ENCODE measurements at regions not wholly inside any gene's neighbourhood (a gene's known extent, or its start where the extent isn't known, plus 50 kb on each side); places are given as distances from the start of the nearest gene placed in this dataset.

GRCh38 chr11:106464728-106465127, 387.3 kb downstream of the AASDHPPT start:
- no peak for DNase-seq

DNA sequence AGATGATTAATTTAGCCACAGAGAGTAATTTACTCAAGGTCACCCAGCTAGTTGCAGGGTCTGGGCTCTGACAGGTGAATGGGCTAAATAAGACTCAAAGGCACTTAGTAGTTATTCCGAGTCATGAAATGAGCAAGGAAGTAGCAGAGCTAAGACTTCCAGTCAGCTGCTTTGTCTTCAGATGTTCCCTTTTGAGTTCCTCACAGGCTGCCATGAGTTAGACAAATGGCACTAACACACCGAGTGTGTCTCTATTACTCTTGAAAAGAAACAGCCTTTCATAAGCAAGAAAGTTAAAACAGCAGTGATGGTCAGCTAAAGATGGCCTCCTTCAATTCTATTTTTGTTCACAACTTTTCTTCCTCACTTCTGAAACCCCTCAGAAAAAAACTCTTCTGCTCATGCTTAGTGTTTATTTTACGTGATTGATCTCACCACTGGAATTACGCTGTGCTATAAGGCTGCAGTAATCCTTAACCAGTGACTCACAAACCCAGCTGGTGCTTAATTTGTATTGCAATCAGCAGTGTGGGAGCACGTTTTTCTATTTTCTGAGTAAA, 389.1 kb downstream of the AASDHPPT start:
- DNase-seq = peak; percentile 37

- DNase-seq = no peak
These were observed 390.0 kb downstream of the AASDHPPT start for GRCh38 chr11:106467501-106467900.

DNA sequence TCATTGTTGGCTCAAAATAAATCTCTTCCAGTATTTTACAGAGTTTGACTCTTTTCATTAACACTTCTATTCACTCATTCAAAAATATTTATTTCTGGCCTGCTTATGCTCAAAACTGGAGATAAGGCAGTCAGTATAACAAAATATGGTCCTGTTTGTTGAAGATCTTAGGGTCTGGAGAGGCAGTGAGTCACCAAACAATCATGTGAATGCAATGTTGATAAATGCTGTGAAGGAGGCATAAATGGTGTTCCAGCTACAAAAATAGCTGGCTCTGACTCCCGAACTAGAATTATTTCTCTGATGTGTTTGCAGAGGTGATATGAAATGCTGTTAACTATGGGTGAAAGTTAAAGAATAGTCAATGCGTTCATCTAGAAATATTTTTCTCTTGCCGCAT, 390.6 kb downstream of the AASDHPPT start:
- peak; percentile 27 for DNase-seq

DNA sequence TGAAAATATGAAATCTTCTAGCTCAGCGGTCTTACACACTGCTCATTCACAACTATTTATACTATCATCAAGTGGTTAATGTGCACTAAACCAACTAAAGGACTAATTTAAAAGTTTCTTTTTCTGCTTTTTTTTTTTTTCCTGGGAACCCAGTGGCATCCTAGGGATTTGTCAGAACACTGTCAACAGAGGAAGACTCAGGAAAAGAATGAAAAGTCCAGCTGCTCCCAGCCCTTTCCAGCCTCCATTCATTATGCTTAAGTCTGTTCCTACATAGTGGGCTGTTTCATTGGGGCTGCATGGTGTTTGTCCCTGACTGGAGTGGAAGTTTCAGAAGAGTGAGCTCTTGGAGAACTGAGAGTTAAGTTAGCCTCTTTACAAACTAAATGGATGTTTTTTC, 391.1 kb downstream of the AASDHPPT start:
- DNase-seq = no peak

GRCh38 chr11:106470230-106470629, 392.8 kb downstream of the AASDHPPT start:
- DNase-seq = no peak

DNA sequence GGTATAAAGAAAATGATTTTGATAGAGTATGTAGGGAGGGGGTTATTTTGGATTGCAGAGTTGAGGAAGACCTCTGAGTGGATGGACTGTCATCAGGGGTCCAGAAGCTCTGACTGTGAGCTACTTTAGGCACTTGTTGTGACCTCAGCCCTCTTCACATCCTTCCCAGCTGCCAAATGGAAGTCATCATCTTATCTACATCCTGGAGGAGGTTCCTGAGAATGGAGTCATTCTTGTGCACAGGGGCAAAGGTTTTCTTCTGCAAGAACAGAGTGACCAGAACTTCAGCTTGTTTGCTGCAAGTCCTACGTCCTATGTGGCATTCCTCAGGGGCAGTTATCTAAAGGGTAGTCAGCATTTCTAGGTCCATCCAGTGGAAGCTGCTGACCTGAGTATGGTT, 393.8 kb downstream of the AASDHPPT start:
- peak; percentile 92 for DNase-seq

- peak; percentile 86 for DNase-seq
These were observed 395.7 kb downstream of the AASDHPPT start for GRCh38 chr11:106473089-106473722.

- DNase-seq = no peak
These were observed 396.8 kb downstream of the AASDHPPT start for GRCh38 chr11:106474274-106474673.

DNA sequence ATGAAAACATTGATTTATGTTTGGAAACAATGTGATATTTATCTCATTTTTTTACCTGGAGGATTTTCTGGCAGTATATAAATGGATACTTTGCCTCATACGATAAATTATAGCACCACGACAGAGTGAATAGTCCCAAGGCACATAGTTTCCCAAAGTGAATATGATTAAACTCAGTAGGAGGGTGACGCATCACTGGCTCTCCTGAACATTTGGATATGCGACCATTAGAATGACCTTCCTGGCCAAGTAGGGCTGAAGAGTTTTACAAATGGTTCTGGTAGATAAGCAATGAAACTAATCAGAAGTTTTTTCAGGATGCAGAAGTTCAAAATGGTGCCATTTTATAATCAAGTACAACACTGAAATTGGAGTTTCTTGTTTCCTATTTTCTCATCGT, 397.7 kb downstream of the AASDHPPT start:
- DNase-seq = no peak

GRCh38 chr11:106477776-106478175, 400.3 kb downstream of the AASDHPPT start:
- DNase-seq = no peak

- no peak for DNase-seq
These were observed 402.2 kb downstream of the AASDHPPT start for GRCh38 chr11:106479646-106480045.

- no peak for DNase-seq
These were observed 403.2 kb downstream of the AASDHPPT start for GRCh38 chr11:106480581-106481190.

GRCh38 chr11:106482917-106483785, 405.7 kb downstream of the AASDHPPT start:
- peak; percentile 77 for DNase-seq

DNA sequence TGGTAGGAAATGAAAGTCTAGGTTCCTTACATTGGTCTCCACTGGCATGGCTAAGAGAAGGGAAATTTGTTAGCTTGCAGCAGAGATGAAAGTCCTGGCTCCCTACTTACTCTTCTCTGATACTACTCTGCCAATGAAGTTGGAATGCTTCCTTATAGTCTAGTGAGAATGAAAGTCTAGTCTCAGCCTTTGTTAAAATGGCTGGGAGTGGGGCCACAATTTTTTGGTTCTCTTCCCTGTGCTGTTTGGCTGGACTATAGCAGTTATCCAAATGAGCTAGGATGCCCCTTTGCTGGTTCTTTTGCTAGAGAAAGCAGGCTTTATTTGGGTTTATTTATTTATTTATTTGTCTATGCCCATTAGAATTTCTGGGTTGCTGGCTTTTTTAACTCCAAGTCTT, 414.3 kb downstream of the AASDHPPT start:
- DNase-seq = no peak

GRCh38 chr11:106493751-106494150, 416.3 kb downstream of the AASDHPPT start:
- no peak for DNase-seq

GRCh38 chr11:106495046-106495445, 417.6 kb downstream of the AASDHPPT start:
- no peak for DNase-seq

DNA sequence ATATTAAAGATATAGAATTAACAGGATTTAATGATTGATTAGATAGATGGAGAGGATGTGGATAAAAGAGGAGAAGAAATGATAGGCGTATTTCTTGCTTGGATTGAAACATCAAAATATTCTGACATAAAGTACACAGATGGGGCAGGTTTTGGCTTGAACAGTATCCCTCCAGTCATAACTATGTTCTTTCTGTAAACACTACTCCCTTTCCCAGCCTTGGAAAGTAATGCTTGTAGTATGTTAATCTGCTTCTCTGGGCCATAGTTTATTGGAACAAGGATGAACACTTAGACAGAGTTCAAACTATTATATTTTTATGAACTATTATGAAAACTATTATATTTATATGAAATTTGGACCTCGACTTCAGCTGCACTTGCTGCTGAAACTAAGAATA, 419.2 kb downstream of the AASDHPPT start:
- DNase-seq = no peak

- no peak for DNase-seq
These were observed 419.9 kb downstream of the AASDHPPT start for GRCh38 chr11:106497321-106497720.

- DNase-seq = no peak
These were observed 420.4 kb downstream of the AASDHPPT start for GRCh38 chr11:106497822-106498221.

GRCh38 chr11:106503901-106504300, 426.4 kb downstream of the AASDHPPT start:
- DNase-seq = no peak

GRCh38 chr11:106507645-106508306, 430.3 kb downstream of the AASDHPPT start:
- DNase-seq = no peak

DNA sequence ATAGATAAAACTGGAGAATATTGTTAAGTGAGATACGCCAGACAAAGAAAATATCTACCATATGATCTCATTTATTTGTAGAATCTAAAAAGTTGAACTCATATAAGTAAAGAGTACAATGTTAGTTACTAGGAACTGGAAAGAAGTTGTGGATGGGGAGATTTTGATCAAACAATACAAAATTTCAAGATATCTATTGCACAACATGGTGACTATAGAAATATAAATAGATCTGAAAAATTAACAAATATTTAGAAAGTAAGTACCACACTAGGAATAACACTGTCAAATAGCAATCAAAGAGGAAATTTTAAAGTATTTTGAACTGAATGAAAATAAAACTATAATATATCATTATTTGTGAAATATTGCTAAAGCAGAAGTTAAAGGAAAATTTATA, 437.2 kb downstream of the AASDHPPT start:
- no peak for DNase-seq
